ENCODE measurements at regions not wholly inside any gene's neighbourhood (a gene's known extent, or its start where the extent isn't known, plus 50 kb on each side); places are given as distances from the start of the nearest gene placed in this dataset.

GRCh38 chr4:156619154-156619934 is 352.3 kb downstream of the PDGFC start:
- Mint-ChIP-seq H3K27ac (ENCODE audit: unreplicated experiment) (peak overlapping the region; percentile 92), H3K27me3 (ENCODE audit: low read depth) (no peaks in the 10 kb centered on the region), H3K4me1 (ENCODE audit: low read depth) (peaks cover 61% of the 10 kb centered on the region), H3K36me3 (ENCODE audit: low read depth) (no peaks in the 10 kb centered on the region), H3K4me3 (ENCODE audit: unreplicated experiment) (no peak overlapping the region), H3K9me3 (ENCODE audit: low read depth) (peaks cover 2% of the 10 kb centered on the region)
- DNase-seq (ENCODE audit: low spot score), result no peak
- TF ChIP-seq CTCF (IDR thresholded peaks at IDR 0.05), result no peak

GRCh38 chr4:156615066-156615531 is 356.5 kb downstream of the PDGFC start:
- Mint-ChIP-seq H3K4me3 (ENCODE audit: unreplicated experiment) (no peak overlapping the region), H3K4me1 (ENCODE audit: low read depth) (peaks cover 39% of the 10 kb centered on the region), H3K27ac (ENCODE audit: unreplicated experiment) (peak overlapping the region; percentile 86), H3K36me3 (ENCODE audit: low read depth) (peaks cover 3% of the 10 kb centered on the region), H3K9me3 (ENCODE audit: low read depth) (no peaks in the 10 kb centered on the region), H3K27me3 (ENCODE audit: low read depth) (no peaks in the 10 kb centered on the region)
- DNase-seq (ENCODE audit: low spot score), result no peak
- no peak for TF ChIP-seq CTCF (IDR thresholded peaks at IDR 0.05)

GRCh38 chr4:156614536-156614935 is 357.1 kb downstream of the PDGFC start:
- Mint-ChIP-seq H3K27ac (ENCODE audit: unreplicated experiment) (peak overlapping the region; percentile 86), H3K9me3 (ENCODE audit: low read depth) (no peaks in the 10 kb centered on the region), H3K36me3 (ENCODE audit: low read depth) (peaks cover 3% of the 10 kb centered on the region), H3K4me1 (ENCODE audit: low read depth) (peaks cover 37% of the 10 kb centered on the region), H3K4me3 (ENCODE audit: unreplicated experiment) (no peak overlapping the region), H3K27me3 (ENCODE audit: low read depth) (no peaks in the 10 kb centered on the region)
- TF ChIP-seq CTCF (IDR thresholded peaks at IDR 0.05), result no peak
- no peak for DNase-seq (ENCODE audit: low spot score)

GRCh38 chr4:156609421-156609820 is 362.2 kb downstream of the PDGFC start:
- peaks cover 25% of the 10 kb centered on the region for H3K4me1 Mint-ChIP-seq (ENCODE audit: low read depth)
- peaks cover 3% of the 10 kb centered on the region for H3K36me3 Mint-ChIP-seq (ENCODE audit: low read depth)
- no peak for DNase-seq (ENCODE audit: low spot score)
- H3K27me3 Mint-ChIP-seq (ENCODE audit: low read depth), result no peaks in the 10 kb centered on the region
- H3K4me3 Mint-ChIP-seq (ENCODE audit: unreplicated experiment), result no peak overlapping the region
- no peaks in the 10 kb centered on the region for H3K9me3 Mint-ChIP-seq (ENCODE audit: low read depth)
- no peak for TF ChIP-seq CTCF (IDR thresholded peaks at IDR 0.05)
- no peak overlapping the region for H3K27ac Mint-ChIP-seq (ENCODE audit: unreplicated experiment)

- Mint-ChIP-seq H3K9me3 (ENCODE audit: low read depth) (no peaks in the 10 kb centered on the region), H3K27ac (ENCODE audit: unreplicated experiment) (no peak overlapping the region), H3K36me3 (ENCODE audit: low read depth) (peaks cover 3% of the 10 kb centered on the region), H3K4me3 (ENCODE audit: unreplicated experiment) (no peak overlapping the region), H3K4me1 (ENCODE audit: low read depth) (peaks cover 23% of the 10 kb centered on the region), H3K27me3 (ENCODE audit: low read depth) (no peaks in the 10 kb centered on the region)
- no peak for TF ChIP-seq CTCF (IDR thresholded peaks at IDR 0.05)
- DNase-seq (ENCODE audit: low spot score), result no peak
Observed at GRCh38 chr4:156608651-156609050, 362.9 kb downstream of the PDGFC start.
